C4-2B (cell line): ENCODE measurements at regions not wholly inside any gene's neighbourhood (a gene's known extent, or its start where the extent isn't known, plus 50 kb on each side); places are given as distances from the start of the nearest gene placed in this dataset.

Source experiments
- ZFX ChIP-seq: fragments of 450-650 bp; IDR thresholded peaks from 2 replicates; pipeline ENCODE4 v1.6.1; 2017
- TF ChIP-seq, protein P1 (sequence below): fragments of 450-650 bp; conservative IDR thresholded peaks from 2 replicates; pipeline ENCODE4 v1.5.1; 2017; ENCODE audit warnings: mild to moderate bottlenecking

DNA sequence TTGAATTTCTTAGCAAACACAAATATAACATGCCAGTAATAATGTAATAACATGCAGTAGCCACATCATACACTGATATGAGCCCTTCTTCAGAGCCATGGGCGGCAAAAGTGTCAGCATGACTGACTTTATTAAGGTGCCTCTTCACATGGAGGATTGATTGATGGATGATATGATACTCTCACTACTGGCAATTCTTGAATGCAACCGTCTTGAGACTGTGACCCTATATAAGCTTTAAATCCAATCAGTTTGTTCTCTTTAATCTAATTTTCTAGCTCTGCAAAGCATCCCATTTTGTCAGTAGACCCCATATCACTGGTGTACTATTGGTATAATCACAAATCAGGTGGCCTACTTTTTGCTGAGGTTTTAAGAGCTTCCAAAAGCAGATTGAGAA is 463.7 kb upstream of the ROBO2 start:
- TF ChIP-seq, protein P1, sequence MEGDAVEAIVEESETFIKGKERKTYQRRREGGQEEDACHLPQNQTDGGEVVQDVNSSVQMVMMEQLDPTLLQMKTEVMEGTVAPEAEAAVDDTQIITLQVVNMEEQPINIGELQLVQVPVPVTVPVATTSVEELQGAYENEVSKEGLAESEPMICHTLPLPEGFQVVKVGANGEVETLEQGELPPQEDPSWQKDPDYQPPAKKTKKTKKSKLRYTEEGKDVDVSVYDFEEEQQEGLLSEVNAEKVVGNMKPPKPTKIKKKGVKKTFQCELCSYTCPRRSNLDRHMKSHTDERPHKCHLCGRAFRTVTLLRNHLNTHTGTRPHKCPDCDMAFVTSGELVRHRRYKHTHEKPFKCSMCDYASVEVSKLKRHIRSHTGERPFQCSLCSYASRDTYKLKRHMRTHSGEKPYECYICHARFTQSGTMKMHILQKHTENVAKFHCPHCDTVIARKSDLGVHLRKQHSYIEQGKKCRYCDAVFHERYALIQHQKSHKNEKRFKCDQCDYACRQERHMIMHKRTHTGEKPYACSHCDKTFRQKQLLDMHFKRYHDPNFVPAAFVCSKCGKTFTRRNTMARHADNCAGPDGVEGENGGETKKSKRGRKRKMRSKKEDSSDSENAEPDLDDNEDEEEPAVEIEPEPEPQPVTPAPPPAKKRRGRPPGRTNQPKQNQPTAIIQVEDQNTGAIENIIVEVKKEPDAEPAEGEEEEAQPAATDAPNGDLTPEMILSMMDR: no peak
- TF ChIP-seq ZFX: no peak
